Osteocyte (in vitro differentiated cells): ENCODE measurements at regions not wholly inside any gene's neighbourhood (a gene's known extent, or its start where the extent isn't known, plus 50 kb on each side); places are given as distances from the start of the nearest gene placed in this dataset.

Source experiments
- DNase-seq: peaks from one replicate; pipeline ENCODE4 v3.0.0; 2021; ENCODE audit warnings: mixed read lengths; ENCODE audit not compliant: unreplicated experiment; ENCODE audit errors: extremely low spot score
- H3K27ac Mint-ChIP-seq: one replicate; pipeline ENCODE4 v1.8.0; 2021; ENCODE audit warnings: mild to moderate bottlenecking, mixed read lengths; ENCODE audit not compliant: unreplicated experiment
- H3K27me3 Mint-ChIP-seq: one replicate; pipeline ENCODE4 v1.8.0; 2021; ENCODE audit warnings: mixed read lengths; ENCODE audit not compliant: unreplicated experiment
- H3K36me3 Mint-ChIP-seq: one replicate; pipeline ENCODE4 v1.8.0; 2021; ENCODE audit warnings: mixed read lengths; ENCODE audit not compliant: unreplicated experiment
- H3K4me1 Mint-ChIP-seq: one replicate; pipeline ENCODE4 v1.8.0; 2021; ENCODE audit warnings: mixed read lengths; ENCODE audit not compliant: unreplicated experiment
- H3K4me3 Mint-ChIP-seq: one replicate; pipeline ENCODE4 v1.8.0; 2021; ENCODE audit warnings: mild to moderate bottlenecking, moderate library complexity, mixed read lengths; ENCODE audit not compliant: unreplicated experiment
- H3K9me3 Mint-ChIP-seq: one replicate; pipeline ENCODE4 v1.8.0; 2021; ENCODE audit warnings: mixed read lengths; ENCODE audit not compliant: unreplicated experiment
- TF ChIP-seq, protein P1 (sequence below): fragments of 200-600 bp; sonication (generic); IDR thresholded peaks from 2 replicates; pipeline ENCODE4 v1.5.0; 2021; ENCODE audit warnings: antibody characterized with exemption, mild to moderate bottlenecking, moderate library complexity

DNA sequence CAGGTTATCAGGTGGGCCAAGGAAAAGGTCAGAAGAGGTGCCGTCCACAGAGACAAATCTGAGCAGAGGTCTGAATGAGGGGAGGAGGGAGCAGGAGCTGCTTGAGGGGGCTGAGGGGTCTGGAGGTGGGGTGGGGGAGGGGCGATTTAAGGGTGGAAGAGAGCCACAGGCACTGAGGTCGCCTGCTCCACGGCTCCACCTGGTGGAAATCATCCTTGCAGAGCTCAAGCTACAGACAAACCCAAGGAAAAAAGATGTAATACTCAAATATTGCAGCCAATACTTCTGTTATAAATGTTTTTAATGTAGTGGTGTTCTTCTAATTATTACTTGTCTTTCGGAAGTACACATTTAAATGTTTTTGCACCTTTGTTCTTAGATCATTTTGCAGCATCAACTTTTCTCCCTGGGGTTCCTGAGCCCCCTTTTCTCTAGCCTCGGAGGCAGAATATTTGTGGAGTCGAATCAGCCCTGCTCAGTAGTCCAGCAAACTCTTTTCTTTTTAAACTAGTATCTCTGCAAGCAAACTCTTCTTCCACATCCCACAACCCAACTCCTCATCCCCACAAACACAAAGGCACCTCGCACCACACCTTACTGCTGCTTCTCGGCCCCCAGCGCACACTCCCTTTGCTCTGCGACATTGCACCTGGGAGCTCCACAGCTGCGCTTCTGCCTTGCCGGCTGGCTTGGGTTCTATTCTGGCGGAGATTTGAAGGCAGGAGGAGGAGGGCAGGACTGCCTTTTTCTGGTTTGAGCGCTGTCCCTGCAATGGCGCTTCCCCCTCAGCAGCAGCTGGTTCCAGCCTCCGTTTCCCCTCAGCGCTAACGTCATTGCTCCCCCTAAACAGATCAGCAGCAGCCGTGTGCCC is 51.0 kb upstream of the TFAP2A start:
- peaks cover 19% of the 10 kb centered on the region for H3K27me3 Mint-ChIP-seq
- H3K36me3 Mint-ChIP-seq: no peaks in the 10 kb centered on the region
- H3K9me3 Mint-ChIP-seq: no peaks in the 10 kb centered on the region
- H3K27ac Mint-ChIP-seq: no peak overlapping the region
- no peak for DNase-seq
- no peak overlapping the region for H3K4me3 Mint-ChIP-seq
- TF ChIP-seq, protein P1, sequence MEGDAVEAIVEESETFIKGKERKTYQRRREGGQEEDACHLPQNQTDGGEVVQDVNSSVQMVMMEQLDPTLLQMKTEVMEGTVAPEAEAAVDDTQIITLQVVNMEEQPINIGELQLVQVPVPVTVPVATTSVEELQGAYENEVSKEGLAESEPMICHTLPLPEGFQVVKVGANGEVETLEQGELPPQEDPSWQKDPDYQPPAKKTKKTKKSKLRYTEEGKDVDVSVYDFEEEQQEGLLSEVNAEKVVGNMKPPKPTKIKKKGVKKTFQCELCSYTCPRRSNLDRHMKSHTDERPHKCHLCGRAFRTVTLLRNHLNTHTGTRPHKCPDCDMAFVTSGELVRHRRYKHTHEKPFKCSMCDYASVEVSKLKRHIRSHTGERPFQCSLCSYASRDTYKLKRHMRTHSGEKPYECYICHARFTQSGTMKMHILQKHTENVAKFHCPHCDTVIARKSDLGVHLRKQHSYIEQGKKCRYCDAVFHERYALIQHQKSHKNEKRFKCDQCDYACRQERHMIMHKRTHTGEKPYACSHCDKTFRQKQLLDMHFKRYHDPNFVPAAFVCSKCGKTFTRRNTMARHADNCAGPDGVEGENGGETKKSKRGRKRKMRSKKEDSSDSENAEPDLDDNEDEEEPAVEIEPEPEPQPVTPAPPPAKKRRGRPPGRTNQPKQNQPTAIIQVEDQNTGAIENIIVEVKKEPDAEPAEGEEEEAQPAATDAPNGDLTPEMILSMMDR: peak; percentile 61
- no peaks in the 10 kb centered on the region for H3K4me1 Mint-ChIP-seq
